Spleen (tissue), 11 donors: ENCODE measurements at regions not wholly inside any gene's neighbourhood (a gene's known extent, or its start where the extent isn't known, plus 50 kb on each side); places are given as distances from the start of the nearest gene placed in this dataset.

Source experiments
- DNase-seq: peaks from one replicate; pipeline ENCODE4 v3.0.0-alpha.2; 2020
- H3K27ac ChIP-seq, 8 donors: fragments of 200-600 bp; sonication (generic) in 7 of 8; 1 replicate in 4 of 8; 2 replicates in 4 of 8; pipeline versions ENCODE4 v1.5.0 to v1.8.0; 2016 to 2021; ENCODE audit warnings: inconsistent platforms in 4 of 8, mild to moderate bottlenecking in 4 of 8, moderate library complexity in 1 of 8
- H3K27me3 ChIP-seq, 7 donors: fragments of 200-600 bp; sonication (generic) in 6 of 7; replicated peaks in 1 of 7; 1 replicate in 4 of 7; 2 replicates in 3 of 7; pipeline versions ENCODE4 v1.5.0 to v1.8.0; 2016 to 2021; ENCODE audit warnings: inconsistent platforms in 3 of 7, mild to moderate bottlenecking in 1 of 7
- H3K36me3 ChIP-seq, 6 donors: fragments of 200-600 bp; sonication (generic) in 5 of 6; 1 replicate in 4 of 6; 2 replicates in 2 of 6; pipeline versions ENCODE4 v1.5.0 to v1.8.0; 2016 to 2021; ENCODE audit warnings: inconsistent platforms in 2 of 6
- H3K4me1 ChIP-seq, 6 donors: fragments of 200-600 bp; sonication (generic) in 5 of 6; 1 replicate in 3 of 6; 2 replicates in 3 of 6; pipeline versions ENCODE4 v1.5.0 to v1.8.0; 2016 to 2021; ENCODE audit warnings: inconsistent platforms in 3 of 6
- H3K4me3 ChIP-seq, 8 donors: fragments of 200-600 bp; sonication (generic) in 7 of 8; 1 replicate in 4 of 8; 2 replicates in 4 of 8; pipeline versions ENCODE4 v1.5.0 to v1.8.0; 2016 to 2021; ENCODE audit warnings: inconsistent platforms in 4 of 8, mild to moderate bottlenecking in 4 of 8, moderate library complexity in 2 of 8
- H3K9me3 ChIP-seq, 8 donors: fragments of 200-600 bp; sonication (generic) in 7 of 8; 1 replicate in 4 of 8; 2 replicates in 4 of 8; pipeline versions ENCODE4 v1.5.0 to v1.8.0; 2016 to 2021; ENCODE audit warnings: inconsistent platforms in 4 of 8
- POLR2A ChIP-seq, 3 donors: fragments of 450-650 bp; IDR thresholded peaks; one replicate each; pipeline ENCODE4 v1.5.1; 2017; ENCODE audit warnings: antibody characterized with exemption in 3 of 3, mild to moderate bottlenecking in 1 of 3
- POLR2AphosphoS5 ChIP-seq, 3 donors: sonication (generic); formaldehyde crosslinking; IDR thresholded peaks; one replicate each; pipeline ENCODE4 v1.5.1; 2017; ENCODE audit warnings: antibody characterized with exemption in 3 of 3
- WGBS, 5 donors: extraction: QIAGEN DNeasy Blood & Tissue Kit in 3 of 5; methylation state at CpG; one replicate each; pipeline versions ENCODE4 v1.1.5 to v1.1.7; 2013 to 2018; 5-methylcytosine and 5-hydroxymethylcytosine counted together
- intact Hi-C: fragments of 100-400 bp; cut with DNase I; formaldehyde crosslinking; loops from one replicate; pipeline ENCODE4 v1.15.0; 2023; ENCODE audit warnings: low total_unique reads
- TF ChIP-seq, protein P1 (sequence below), 11 experiments: fragments of 200-600 bp in 7 of 11; fragments of 450-650 bp in 4 of 11; sonication (generic) in 4 of 11; IDR thresholded peaks in 8 of 11; conservative IDR thresholded peaks in 3 of 11; 1 replicate in 7 of 11; 2 replicates in 4 of 11; pipeline versions ENCODE4 v1.4.0 to v1.8.0; 2016 to 2021; ENCODE audit warnings: antibody characterized with exemption in 11 of 11, inconsistent platforms in 4 of 11, mild to moderate bottlenecking in 1 of 11
- donor health status: healthy with polysubstance abuse.
- donor health status: DM: no; HTN: no; CAD: no; lungs with moderate emphysema.
- donor health status: DM: no; HTN: no; CAD: no.
- donor health status: Bipolar disorder and iron deficiency.
- donor health status: healthy.
- donor health status: DM: no; HTN: no; CAD: no.
- donor health status: DM: yes; HTN: yes; CAD: no.

DNA sequence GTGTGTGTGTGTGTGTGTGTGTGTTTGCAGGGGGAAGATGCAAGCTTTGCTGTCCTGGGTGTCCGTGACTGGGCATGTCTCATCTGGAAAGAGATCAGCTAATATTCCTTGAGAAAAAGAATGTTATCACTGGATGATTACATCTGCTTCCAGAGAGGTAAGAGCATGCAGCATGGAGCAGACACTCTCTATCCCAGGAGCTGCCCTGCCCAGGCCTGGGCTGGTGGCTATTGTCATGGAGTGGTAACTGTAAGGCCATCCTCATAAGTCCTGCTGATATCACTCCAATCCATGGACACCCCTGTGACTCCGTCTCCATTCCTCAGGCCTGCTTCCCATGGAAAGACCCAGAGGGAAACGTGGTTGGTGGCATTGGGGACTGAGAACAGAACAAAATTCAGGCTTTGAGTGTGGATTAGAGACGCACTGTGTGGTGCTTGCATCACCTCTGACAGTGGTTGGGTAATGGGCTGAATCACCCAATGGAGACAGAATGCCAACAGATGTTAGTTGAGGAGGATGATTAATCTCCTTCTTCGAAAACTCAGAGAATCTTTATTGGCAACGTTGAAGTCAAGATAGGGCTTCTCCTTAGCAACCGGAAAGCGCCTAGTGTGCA is 52.0 kb upstream of the KCNIP1 start:
- intact Hi-C loops, result no loop called here
- no peaks in the 10 kb centered on the region for H3K36me3 ChIP-seq
- 70 to 89% (median 82%) methylated on average over 8 of the region's 8 CpGs for WGBS, 5 donors
- no peak overlapping the region for H3K27ac ChIP-seq
- H3K9me3 ChIP-seq, result peaks cover 0 to 10% (median 7%) of the 10 kb centered on the region in 8 donors
- no peak for DNase-seq
- no peaks in the 10 kb centered on the region for H3K27me3 ChIP-seq
- no peak overlapping the region for H3K4me3 ChIP-seq
- H3K4me1 ChIP-seq, result no peaks in the 10 kb centered on the region
- no peak for TF ChIP-seq POLR2AphosphoS5 (IDR thresholded peaks at IDR 0.05)
- TF ChIP-seq, protein P1, sequence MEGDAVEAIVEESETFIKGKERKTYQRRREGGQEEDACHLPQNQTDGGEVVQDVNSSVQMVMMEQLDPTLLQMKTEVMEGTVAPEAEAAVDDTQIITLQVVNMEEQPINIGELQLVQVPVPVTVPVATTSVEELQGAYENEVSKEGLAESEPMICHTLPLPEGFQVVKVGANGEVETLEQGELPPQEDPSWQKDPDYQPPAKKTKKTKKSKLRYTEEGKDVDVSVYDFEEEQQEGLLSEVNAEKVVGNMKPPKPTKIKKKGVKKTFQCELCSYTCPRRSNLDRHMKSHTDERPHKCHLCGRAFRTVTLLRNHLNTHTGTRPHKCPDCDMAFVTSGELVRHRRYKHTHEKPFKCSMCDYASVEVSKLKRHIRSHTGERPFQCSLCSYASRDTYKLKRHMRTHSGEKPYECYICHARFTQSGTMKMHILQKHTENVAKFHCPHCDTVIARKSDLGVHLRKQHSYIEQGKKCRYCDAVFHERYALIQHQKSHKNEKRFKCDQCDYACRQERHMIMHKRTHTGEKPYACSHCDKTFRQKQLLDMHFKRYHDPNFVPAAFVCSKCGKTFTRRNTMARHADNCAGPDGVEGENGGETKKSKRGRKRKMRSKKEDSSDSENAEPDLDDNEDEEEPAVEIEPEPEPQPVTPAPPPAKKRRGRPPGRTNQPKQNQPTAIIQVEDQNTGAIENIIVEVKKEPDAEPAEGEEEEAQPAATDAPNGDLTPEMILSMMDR (IDR thresholded peaks at IDR 0.05 in 8 of 11, conservative IDR thresholded peaks at IDR 0.05 in 3 of 11), result no peak
- no peak for TF ChIP-seq POLR2A (IDR thresholded peaks at IDR 0.05)

DNA sequence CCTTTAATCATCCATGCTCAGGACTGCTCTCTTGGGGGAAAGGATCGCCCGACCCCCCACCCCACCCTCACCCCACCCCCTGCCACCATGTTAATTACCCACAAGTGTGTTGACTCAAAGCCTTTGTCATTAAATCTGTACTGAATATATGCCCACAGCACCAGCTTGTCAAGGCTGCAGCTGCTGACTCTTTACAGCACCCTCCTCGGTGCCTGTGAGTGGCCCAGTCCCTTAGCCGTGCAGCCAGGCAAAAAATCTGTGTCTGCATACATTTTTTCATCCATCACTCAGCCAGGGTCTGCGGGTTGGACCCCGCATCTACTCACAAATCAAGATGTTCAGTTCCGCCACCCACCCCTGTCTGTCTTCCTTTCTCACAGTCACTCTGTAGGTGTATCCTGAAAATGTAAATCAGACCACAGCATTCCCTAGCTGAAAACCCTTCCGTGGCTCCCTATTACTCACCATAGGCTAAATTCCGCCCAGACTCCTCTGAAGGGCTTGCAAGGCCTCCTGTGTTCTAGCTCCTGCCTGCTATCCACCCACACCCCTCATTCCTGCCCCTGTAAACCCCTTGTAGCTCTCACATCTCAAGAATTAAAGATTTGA is 53.7 kb upstream of the KCNIP1 start:
- Histone ChIP-seq H3K27me3 (no peaks in the 10 kb centered on the region), H3K36me3 (no peaks in the 10 kb centered on the region), H3K4me1 (no peaks in the 10 kb centered on the region), H3K9me3 (peaks cover 0 to 14% (median 7%) of the 10 kb centered on the region in 8 donors), H3K4me3 (no peak overlapping the region), H3K27ac (no peak overlapping the region)
- 70 to 92% (median 84%) methylated on average over 9 of the region's 9 CpGs for WGBS, 5 donors
- TF ChIP-seq, protein P1 (IDR thresholded peaks at IDR 0.05 in 8 of 11, conservative IDR thresholded peaks at IDR 0.05 in 3 of 11), result no peak
- TF ChIP-seq POLR2AphosphoS5 (IDR thresholded peaks at IDR 0.05), result no peak
- intact Hi-C loops, result no loop called here
- no peak for DNase-seq

DNA sequence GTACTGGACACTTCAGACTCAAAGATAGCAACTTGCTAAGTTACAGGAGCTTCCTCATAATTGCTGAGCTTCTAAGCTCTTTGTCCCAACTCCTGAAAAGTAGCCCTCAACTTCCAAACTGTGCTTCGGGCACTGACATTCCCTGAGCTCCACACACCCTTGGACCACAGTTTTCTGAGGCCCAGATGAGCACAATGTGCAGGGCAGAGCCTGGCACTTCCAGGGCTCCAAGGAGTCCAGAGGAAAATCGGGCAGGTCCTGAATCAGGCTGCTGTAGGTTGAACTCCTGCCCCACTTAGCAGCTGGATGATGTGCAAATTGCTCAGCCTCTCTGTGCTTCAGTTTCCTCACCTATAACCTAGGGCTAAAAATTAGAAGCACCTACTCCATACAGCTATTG is 54.6 kb upstream of the KCNIP1 start:
- DNase-seq, result no peak
- Histone ChIP-seq H3K27ac (no peak overlapping the region), H3K4me1 (no peaks in the 10 kb centered on the region), H3K27me3 (no peaks in the 10 kb centered on the region), H3K36me3 (no peaks in the 10 kb centered on the region), H3K4me3 (no peak overlapping the region), H3K9me3 (peaks cover 0 to 14% (median 7%) of the 10 kb centered on the region in 8 donors)
- TF ChIP-seq POLR2A (IDR thresholded peaks at IDR 0.05) (no peak), POLR2AphosphoS5 (IDR thresholded peaks at IDR 0.05) (no peak)
- TF ChIP-seq, protein P1 (IDR thresholded peaks at IDR 0.05 in 8 of 11, conservative IDR thresholded peaks at IDR 0.05 in 3 of 11), result no peak
- WGBS, 5 donors, result 61 to 91% (median 81%) methylated on average over 2 of the region's 2 CpGs
- intact Hi-C loops, result no loop called here

DNA sequence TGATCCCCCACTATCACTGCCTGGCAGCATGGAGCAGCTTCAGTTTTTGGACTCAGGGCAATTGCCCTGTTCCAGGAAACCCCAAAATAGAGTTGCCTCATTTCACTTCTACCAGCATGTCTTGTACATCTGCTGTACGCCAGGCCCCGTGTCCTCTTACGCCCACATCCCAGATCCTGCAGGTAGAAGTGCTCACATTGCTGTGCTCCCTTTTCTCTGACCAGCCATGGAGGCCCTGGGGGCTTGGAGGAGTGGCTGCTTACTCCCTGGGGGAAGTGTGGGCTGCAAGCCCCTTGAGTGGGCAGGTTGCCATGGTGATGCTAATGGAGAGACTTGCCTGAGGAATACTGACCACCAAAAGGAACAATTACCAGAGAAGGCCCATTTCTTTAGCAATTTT is 55.6 kb upstream of the KCNIP1 start:
- Histone ChIP-seq H3K9me3 (peaks cover 0 to 14% (median 7%) of the 10 kb centered on the region in 8 donors), H3K4me1 (no peaks in the 10 kb centered on the region), H3K27ac (no peak overlapping the region), H3K4me3 (no peak overlapping the region), H3K27me3 (no peaks in the 10 kb centered on the region), H3K36me3 (no peaks in the 10 kb centered on the region)
- DNase-seq, result no peak
- intact Hi-C loops, result no loop called here
- TF ChIP-seq, protein P1 (IDR thresholded peaks at IDR 0.05 in 8 of 11, conservative IDR thresholded peaks at IDR 0.05 in 3 of 11), result no peak
- TF ChIP-seq POLR2A (IDR thresholded peaks at IDR 0.05) (no peak), POLR2AphosphoS5 (IDR thresholded peaks at IDR 0.05) (no peak)
- WGBS, 5 donors, result 91 to 100% (median 97%) methylated on average over 3 of the region's 3 CpGs
